Stimulated activated CD8-positive, alpha-beta memory T cell treated with anti-CD3 and anti-CD28 coated beads, Interleukin-7, amount 100 ng/mL, for 4 hours (primary cell): ENCODE measurements at regions not wholly inside any gene's neighbourhood (a gene's known extent, or its start where the extent isn't known, plus 50 kb on each side); places are given as distances from the start of the nearest gene placed in this dataset.

Experiments
- DNase-seq, 2 donors: peaks; one replicate each; pipeline ENCODE4 v3.0.0-alpha.2; 2020; ENCODE audit warnings: low read depth in 2 of 2

- DNase-seq: no peak
These were observed 51.1 kb upstream of the LGALSL start for GRCh38 chr2:64402876-64403275.

GRCh38 chr2:64403426-64403825 lies 50.5 kb upstream of the LGALSL start:
- no peak for DNase-seq

- no peak for DNase-seq
These were observed 49.8 kb upstream of the LGALSL start for GRCh38 chr2:64404002-64404731.
